ENCODE measurements at regions not wholly inside any gene's neighbourhood (a gene's known extent, or its start where the extent isn't known, plus 50 kb on each side); places are given as distances from the start of the nearest gene placed in this dataset.

GRCh38 chr6:144724818-144725217 lies 439.7 kb downstream of the UTRN start:
- no peak for DNase-seq (ENCODE audit: low spot score)

DNA sequence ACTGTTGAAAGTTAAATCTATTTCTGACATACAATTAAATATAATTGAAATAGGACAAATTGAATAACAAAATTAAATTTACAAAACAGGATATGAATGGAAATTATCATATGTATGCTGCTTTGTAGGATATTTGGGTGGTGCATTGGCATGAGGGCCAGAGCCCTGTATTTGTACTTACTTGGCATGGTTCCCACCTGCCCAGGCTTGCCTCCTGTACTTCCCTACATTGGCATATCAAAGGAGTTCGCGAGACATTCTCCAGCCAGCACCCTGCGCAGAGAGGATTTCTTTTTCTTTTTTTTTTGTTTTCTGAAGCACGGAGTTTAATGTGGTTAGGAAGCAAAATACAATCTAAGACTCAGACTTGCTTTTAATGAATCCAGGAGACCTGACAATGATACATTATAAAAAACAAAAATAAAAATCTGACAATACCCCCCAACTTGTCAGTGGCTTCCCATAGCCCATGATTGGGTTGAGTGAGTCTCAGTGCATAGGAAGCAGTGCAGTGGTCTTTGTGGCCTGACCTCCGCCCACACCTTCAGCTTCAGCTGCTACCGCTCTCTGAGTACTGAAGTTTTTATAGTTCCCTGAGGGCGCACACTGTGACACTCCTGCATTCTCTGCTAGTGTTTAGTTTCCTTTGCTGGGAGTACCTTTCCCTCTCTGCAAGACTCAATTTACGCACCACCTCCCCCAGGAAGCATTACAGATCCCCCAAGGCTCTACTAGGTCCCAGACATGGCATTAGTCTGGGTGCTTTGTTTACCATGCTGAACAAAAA lies 440.8 kb downstream of the UTRN start:
- no peak for DNase-seq (ENCODE audit: low spot score)

DNA sequence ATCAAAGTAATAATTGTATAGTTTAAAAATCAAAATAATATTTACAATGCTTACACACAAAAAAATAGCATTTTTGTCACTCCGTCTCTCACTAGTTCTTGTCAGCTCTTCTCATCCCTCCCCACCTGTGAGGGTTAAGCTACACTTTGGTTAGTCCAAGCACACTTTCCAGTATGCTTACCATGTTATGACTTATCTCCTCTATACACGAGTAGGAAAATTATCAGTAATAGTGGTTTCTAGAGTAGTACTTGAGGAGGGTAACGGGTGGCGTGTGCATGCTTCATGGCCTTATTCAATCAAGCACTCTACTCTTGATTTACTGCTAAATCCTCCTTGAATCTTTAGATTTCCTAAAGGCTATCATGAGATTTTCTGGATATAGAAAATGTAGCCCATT lies 443.7 kb downstream of the UTRN start:
- no peak for DNase-seq (ENCODE audit: low spot score)

DNA sequence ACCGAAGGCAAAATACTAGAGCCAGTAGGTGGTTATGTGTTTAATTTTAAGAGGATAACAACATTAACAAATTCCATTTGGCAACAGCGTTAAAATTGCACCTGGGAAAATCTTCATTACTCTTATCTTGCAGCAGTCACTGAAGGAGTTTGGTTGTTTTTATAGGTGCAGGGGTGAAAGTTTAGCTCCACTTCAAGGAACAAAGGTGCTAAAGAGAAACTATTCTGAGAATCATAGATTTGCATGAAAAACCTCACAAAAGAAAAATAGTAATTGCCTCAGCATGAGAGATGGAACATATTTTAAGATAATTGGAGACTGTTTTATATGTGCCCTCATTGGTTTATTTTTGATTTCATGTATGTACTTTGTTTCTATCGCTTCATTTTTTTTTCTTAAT lies 444.4 kb downstream of the UTRN start:
- no peak for DNase-seq (ENCODE audit: low spot score)

- no peak for DNase-seq (ENCODE audit: low spot score)
Measured at GRCh38 chr6:144730088-144730645, 445.0 kb downstream of the UTRN start.

GRCh38 chr6:144731229-144731628 lies 446.1 kb downstream of the UTRN start:
- no peak for DNase-seq (ENCODE audit: low spot score)

DNA sequence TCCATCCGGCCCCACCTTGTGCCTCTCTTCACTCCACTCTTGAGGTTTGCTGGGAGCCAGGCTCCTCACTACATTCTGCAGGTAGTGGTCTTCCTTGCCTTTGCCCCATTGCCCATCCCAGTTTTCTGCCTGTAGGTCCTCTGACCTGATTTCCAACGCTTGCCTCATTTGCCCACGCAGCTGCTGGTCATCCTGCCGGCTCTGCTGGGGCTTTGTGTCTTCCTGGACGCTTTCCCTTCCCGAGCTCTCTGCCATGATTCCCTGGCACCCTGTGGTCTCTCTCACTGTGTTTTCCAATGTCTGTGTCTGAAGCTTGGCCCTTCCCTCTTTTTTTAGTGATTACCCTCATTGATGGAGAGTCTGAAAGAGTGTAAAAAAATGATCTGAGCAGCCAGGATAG lies 451.6 kb downstream of the UTRN start:
- no peak for DNase-seq (ENCODE audit: low spot score)

DNA sequence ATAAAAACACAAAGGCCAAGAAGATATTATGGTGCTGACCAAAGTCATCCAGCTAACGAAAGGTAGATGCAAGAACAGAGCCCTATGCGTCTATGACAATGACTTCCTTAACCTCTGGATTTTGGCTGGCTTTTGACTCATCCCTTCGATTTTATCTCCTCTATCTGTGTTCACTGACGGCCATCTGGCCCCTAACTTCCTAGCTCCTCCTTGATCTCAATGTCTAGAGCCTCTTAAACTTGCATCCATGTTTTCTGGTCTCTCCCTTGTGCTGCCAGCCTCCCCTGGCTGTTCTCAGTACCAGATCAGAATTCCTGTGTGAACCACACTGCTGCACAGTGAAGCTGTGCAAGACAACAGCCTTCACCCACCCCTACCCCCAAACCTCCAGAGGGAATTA lies 452.9 kb downstream of the UTRN start:
- no peak for DNase-seq (ENCODE audit: low spot score)

DNA sequence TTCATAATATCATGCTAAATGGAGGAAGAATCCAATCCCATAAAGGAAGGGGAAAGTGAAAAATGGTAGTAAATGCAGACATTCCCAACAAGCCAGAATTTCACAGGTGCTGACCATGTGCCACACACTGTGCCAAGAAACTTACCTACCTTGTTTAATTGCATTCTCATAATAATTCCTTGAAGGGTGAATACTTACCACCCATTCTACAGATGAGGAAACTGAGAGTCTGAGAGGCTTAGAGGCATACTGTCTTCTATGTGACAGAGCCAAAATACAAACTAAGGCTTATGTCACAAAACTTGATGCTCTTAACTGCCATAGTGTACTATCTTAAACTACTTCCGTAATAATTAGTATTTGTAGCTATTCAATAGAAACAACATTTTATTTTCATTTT lies 454.7 kb downstream of the UTRN start:
- no peak for DNase-seq (ENCODE audit: low spot score)

DNA sequence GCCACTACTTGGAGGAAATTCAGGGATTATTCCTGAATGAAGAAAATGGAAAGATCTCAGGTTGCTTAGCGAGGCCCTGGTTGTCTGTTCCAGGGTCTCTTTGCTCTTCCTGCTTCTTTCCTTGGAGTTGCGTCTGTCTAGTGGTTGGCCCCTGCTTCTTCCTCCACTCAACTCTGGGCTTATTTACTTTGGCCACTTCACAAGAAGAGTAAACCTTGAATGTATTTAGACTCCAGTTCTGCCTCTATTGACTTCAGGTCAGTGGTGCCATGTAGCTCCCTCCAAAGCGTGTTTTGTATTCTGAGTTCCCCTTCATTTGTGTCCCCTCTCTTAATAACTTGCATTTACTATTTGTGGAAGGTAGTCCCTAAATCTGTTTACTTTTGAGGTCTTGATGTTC lies 456.5 kb downstream of the UTRN start:
- DNase-seq (ENCODE audit: low spot score) = no peak

DNA sequence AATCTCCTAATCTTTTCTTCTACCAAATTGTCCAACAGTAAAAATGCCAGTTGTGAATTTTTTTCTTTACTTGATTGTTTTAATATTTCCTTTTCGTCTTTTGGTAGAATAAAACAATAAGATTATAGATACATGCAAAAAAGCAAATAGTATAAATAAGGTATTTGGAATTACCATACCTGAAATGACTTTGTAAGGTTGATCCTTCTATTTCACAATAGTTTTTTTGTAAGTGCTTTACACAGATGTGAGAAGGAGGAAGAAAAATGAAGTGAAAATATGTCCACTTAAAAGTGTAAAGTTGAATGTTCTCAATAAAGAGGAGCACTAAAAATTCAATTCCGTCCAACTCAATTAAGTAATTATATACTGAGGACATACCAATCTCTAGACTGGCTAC lies 457.6 kb downstream of the UTRN start:
- DNase-seq (ENCODE audit: low spot score) = no peak

DNA sequence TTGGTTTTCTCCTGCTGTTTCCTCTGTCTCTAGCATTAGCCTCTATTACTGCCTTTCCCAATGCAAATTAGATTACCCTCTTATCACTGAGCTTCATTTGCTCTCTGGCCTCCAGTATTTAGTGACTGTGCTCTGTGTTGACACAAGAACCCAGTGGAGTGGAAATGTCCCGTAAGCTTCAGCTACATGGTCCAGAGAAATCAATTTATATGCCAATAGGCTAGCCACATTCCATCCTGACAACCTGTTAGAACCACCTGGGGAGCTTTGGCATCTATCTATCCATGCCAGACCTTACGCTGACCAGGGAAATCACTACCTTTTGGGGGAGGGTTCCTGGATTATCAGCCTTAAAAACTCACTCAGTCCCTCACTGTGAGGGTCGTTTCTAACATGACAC lies 459.6 kb downstream of the UTRN start:
- DNase-seq (ENCODE audit: low spot score) = no peak

DNA sequence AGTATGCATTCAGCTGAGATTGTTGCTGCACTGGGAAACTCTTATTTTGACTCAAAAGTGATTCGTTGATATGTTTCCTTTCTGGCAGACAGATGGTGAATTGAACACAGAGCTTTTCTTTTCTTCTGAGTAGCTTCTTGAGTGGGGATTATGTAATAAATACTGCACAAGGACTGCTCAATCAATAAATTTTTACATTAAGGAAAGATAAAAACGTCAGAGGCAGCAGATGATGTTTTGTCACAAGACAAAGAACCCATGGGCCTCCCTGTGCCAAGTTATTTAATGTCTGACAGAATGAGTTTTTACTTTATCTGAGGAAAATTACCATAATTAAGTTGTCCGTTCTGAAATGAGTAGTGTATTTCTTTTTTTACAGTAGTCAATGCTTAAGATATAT lies 460.3 kb downstream of the UTRN start:
- DNase-seq (ENCODE audit: low spot score) = no peak

DNA sequence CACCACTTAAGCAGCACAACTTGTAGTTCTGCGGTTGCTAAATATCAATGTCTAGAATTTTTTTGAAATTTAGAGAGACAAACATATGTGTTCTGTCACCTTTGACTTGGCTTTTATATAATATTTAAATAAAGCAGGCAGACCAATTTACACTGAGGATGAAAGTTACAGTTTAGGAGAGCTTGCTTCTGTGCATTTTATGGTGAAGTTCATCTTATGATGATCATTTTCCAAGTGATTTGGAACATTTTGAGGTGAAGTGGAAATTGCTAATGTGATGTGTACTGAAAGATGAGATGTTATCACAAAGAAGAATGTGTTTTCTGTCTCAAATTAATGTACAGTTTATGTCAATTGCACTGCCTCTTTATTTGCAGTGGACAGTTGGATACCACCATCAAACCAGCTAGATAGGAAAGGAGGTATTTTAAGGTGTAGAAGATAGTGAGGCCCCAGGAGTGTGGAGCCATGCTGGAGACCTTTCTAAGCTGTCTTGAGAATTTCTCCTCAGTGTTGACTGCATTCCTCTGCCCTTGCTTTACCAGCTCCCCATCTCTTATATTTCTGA lies 461.9 kb downstream of the UTRN start:
- no peak for DNase-seq (ENCODE audit: low spot score)

GRCh38 chr6:144749263-144749662 lies 464.1 kb downstream of the UTRN start:
- DNase-seq (ENCODE audit: low spot score) = no peak

DNA sequence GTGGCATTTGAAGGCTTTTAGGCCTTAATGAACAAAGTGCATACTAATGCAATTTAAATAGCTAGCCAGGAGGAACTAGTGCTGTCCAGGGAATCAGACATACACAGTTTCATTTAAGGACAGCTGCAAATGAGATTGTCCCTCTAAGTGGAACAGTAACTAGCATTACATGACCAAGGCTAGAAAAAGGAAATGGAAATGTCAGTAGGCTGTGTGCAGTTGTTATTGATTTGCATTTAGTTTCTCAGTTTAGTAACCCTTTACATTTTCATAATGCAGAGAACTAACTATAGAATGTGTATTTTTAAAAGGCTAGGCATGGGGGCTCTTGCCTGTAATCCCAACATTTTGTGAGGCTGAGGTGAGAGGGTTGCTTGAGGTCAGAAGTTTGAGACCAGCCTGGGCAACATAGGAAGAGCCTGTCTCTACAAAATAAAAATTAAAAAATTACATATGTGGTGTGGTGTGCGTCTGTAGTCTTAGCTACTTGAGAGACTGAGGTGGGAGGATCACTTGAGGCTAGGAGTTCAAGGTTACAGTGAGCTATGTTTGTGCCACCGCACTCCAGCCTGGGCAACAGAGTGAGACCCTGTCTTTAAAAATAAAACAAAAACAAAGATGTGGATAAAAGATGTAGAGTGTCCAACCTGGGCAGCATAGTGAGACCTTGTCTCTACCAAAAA lies 468.0 kb downstream of the UTRN start:
- no peak for DNase-seq (ENCODE audit: low spot score)

DNA sequence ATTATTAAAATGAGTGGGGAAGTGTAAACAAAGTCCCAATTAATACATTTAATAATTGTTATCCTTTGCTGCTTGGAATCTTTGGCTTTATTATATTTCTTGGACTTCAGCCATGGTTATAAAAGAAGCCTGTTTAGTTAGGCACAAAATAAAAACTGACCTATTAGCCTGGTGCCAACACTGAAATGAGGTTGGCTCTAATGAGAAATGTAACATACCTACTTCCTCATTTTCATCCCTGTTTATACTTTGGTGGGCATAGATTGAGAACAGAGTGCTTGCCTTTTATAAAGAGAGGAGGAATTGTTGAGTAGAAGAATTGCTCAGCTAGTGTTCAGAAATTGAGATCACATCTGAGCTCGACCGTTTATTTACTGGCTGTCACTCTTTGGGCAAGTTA lies 471.3 kb downstream of the UTRN start:
- DNase-seq (ENCODE audit: low spot score) = no peak

GRCh38 chr6:144757299-144757698 lies 472.2 kb downstream of the UTRN start:
- DNase-seq (ENCODE audit: low spot score) = no peak

DNA sequence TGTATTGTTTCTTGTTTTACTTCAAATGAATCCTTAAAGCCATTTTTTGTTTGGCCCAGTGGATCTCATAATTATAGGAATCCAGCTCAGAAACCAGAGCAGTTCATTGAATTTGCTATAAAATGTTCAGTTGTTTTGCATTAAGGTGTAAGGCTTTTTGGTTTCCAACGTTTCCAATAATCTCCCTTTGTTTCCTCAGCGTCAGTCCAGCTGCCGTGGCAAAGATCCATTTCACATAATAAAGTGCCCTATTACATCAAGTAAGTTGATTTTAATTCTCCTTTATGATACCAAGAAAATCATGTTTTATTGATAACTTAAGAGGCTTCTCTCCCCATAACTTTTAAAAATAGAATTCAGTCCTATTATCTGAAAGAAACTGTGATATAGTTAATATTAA lies 472.6 kb downstream of the UTRN start:
- DNase-seq (ENCODE audit: low spot score) = no peak

DNA sequence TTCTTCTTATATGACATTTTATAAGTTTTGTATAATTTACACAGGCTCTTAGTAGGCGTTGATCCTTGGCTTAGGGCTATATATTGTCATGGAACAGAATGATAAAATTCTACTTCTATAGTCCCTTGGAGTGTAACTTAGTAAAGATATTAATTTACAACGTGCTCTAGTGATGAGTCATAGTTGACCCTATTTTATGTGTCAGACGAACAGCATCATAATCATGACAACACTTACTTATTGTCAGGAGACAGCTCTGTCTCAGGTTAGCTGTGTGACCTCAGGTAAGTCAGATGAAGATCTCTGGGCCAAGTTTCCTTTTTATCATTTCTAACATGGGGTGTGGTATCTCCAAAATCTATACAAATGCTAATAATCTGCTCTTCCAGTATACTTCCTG lies 473.5 kb downstream of the UTRN start:
- DNase-seq (ENCODE audit: low spot score) = peak; percentile 48

- DNase-seq (ENCODE audit: low spot score) = no peak
Measured at GRCh38 chr6:144762469-144762868, 477.3 kb downstream of the UTRN start.

- no peak for DNase-seq (ENCODE audit: low spot score)
Measured at GRCh38 chr6:144767051-144767450, 481.9 kb downstream of the UTRN start.

GRCh38 chr6:144768551-144769075 lies 483.5 kb downstream of the UTRN start:
- no peak for DNase-seq (ENCODE audit: low spot score)
